Mesendoderm (in vitro differentiated cells): ENCODE measurements at regions not wholly inside any gene's neighbourhood (a gene's known extent, or its start where the extent isn't known, plus 50 kb on each side); places are given as distances from the start of the nearest gene placed in this dataset.

Experiments used
- DNase-seq: peaks from one replicate; pipeline ENCODE4 v3.0.0; 2013
- H2AK5ac ChIP-seq: 2 replicates; pipeline ENCODE4 v1.6.1; 2013; ENCODE audit warnings: low read length, inconsistent platforms
- H2BK120ac ChIP-seq: 2 replicates; pipeline ENCODE4 v1.6.1; 2013; ENCODE audit warnings: low read depth, mild to moderate bottlenecking, low read length, moderate library complexity, mixed read lengths
- H2BK15ac ChIP-seq: replicated peaks from 2 replicates; pipeline ENCODE4 v1.6.1; 2013; ENCODE audit warnings: low read depth, mild to moderate bottlenecking, moderate library complexity
- H2BK5ac ChIP-seq: 2 replicates; pipeline ENCODE4 v1.6.1; 2013; ENCODE audit warnings: low read length, inconsistent platforms
- H3K18ac ChIP-seq: 2 replicates; pipeline ENCODE4 v1.6.1; 2013; ENCODE audit warnings: mild to moderate bottlenecking, low read length, mixed read lengths
- H3K23ac ChIP-seq: one replicate; pipeline ENCODE4 v1.6.1; 2013; ENCODE audit warnings: low read length
- H3K27ac ChIP-seq: 2 replicates; pipeline ENCODE4 v1.5.1; 2013; ENCODE audit warnings: low read depth, mild to moderate bottlenecking, inconsistent platforms, low read length, moderate library complexity
- H3K27me3 ChIP-seq: 2 replicates; pipeline ENCODE4 v1.6.1; 2013; ENCODE audit warnings: low read length, control low read depth, mild to moderate bottlenecking, inconsistent platforms; ENCODE audit not compliant: insufficient read depth, poor library complexity
- H3K36me3 ChIP-seq: 2 replicates; pipeline ENCODE4 v1.6.1; 2013; ENCODE audit warnings: low read length, inconsistent platforms; ENCODE audit not compliant: control insufficient read depth, insufficient read depth
- H3K4ac ChIP-seq: one replicate; pipeline ENCODE4 v1.6.1; 2013; ENCODE audit warnings: low read depth, mild to moderate bottlenecking, low read length, moderate library complexity
- H3K4me1 ChIP-seq: 2 replicates; pipeline ENCODE4 v1.6.1; 2013; ENCODE audit warnings: low read depth, low read length, inconsistent platforms; ENCODE audit not compliant: control insufficient read depth
- H3K4me2 ChIP-seq: 2 replicates; pipeline ENCODE4 v1.6.1; 2013; ENCODE audit warnings: low read length
- H3K4me3 ChIP-seq: 2 replicates; pipeline ENCODE4 v1.5.1; 2013; ENCODE audit warnings: mild to moderate bottlenecking, low read length
- H3K56ac ChIP-seq: one replicate; pipeline ENCODE4 v1.6.1; 2013; ENCODE audit warnings: low read length
- H3K79me1 ChIP-seq: 2 replicates; pipeline ENCODE4 v1.6.1; 2013; ENCODE audit warnings: low read length, inconsistent platforms
- H3K79me2 ChIP-seq: 2 replicates; pipeline ENCODE4 v1.6.1; 2013; ENCODE audit warnings: mild to moderate bottlenecking, low read length; ENCODE audit not compliant: control insufficient read depth, insufficient read depth
- H3K9ac ChIP-seq: 2 replicates; pipeline ENCODE4 v1.6.1; 2013; ENCODE audit warnings: low read length, inconsistent platforms
- H4K5ac ChIP-seq: one replicate; pipeline ENCODE4 v1.6.1; 2013; ENCODE audit warnings: low read length
- H4K8ac ChIP-seq: one replicate; pipeline ENCODE4 v1.6.1; 2013; ENCODE audit warnings: low read depth, mild to moderate bottlenecking, control low read depth, low read length, moderate library complexity
- WGBS: extraction: QIAGEN DNeasy Blood & Tissue Kit; methylation state at CpG from one replicate; pipeline ENCODE4 v1.1.7; 2013; ENCODE audit warnings: low lambda C conversion rate, missing lambda C conversion rate; ENCODE audit not compliant: insufficient coverage; ENCODE audit errors: extremely low coverage; 5-methylcytosine and 5-hydroxymethylcytosine counted together

DNA sequence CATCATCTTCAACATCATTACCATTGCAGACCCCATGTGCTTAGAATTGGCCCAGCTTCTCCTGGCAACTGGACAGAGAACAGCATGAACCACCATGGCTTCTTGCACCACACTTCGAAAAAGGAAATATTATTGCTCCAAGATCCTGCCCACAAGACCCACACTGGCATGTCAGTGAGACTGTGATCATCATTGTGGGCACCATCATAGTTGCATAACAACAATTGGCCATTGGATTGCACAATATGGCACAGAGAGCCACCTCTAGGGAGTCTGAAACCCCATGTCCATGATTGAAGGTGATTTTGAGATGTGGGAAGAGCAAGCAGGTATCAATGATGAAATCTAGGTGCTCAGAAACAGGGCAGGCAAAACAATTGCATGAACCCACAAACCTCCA lies 918.9 kb downstream of the GRID1 start:
- no peak overlapping the region for H4K8ac ChIP-seq
- no peaks in the 10 kb centered on the region for H3K79me1 ChIP-seq
- no peaks in the 10 kb centered on the region for H3K4me1 ChIP-seq
- H3K56ac ChIP-seq, result no peak overlapping the region
- no peak overlapping the region for H4K5ac ChIP-seq
- no peak overlapping the region for H3K23ac ChIP-seq
- no peak overlapping the region for H2BK120ac ChIP-seq
- no peak overlapping the region for H3K18ac ChIP-seq
- no peaks in the 10 kb centered on the region for H3K36me3 ChIP-seq
- H2AK5ac ChIP-seq, result no peak overlapping the region
- H3K79me2 ChIP-seq, result no peaks in the 10 kb centered on the region
- H3K4ac ChIP-seq, result no peak overlapping the region
- WGBS, result no CpG with 5 or more reads among the region's 1 CpG
- DNase-seq, result no peak
- H2BK5ac ChIP-seq, result no peak overlapping the region
- H3K27me3 ChIP-seq, result no peaks in the 10 kb centered on the region
- no peak overlapping the region for H2BK15ac ChIP-seq
- H3K4me3 ChIP-seq, result no peak overlapping the region
- no peak overlapping the region for H3K4me2 ChIP-seq
- no peak overlapping the region for H3K27ac ChIP-seq
- H3K9ac ChIP-seq, result no peak overlapping the region

DNA sequence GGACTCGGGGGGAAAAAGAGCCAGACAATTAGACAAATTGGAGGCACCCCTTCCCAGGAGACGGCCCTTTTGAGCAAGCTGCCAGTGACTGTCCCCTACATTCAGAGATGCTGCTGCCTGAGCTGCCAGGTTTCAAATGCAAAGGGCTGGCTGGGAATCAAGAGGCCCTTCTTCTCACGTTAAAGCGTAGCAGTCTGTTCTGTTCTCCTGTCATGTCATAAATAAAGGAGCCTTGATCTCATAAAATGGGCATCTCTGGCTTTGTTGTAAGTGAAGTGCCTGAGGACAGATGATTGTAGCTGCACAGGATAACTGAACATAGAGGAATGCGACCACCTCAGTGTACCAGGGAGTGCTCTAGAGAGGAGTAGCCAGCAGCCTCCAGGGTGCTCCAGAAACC lies 917.9 kb downstream of the GRID1 start:
- Histone ChIP-seq H2AK5ac (no peak overlapping the region), H3K79me2 (no peaks in the 10 kb centered on the region)
- WGBS, result no CpG with 5 or more reads among the region's 5 CpGs

DNA sequence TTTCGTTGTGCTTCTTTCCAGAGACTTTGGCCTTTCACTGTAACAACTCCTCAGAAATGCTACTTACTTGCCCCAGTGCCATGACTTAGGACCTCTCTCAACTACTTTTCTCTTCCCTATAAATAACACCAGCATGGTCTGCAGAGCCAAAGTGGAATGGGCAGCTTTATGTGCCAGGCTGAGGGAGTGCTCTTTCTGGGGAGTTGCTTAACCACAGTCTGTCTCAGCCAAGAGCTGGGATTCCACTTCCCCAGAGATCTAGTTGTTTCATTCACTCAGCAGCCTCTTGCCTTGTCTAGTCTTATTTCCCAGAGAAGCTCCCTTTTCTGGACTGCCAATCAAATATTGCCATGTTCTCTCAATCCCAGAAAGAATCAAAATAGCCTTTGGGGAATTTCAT lies 912.2 kb downstream of the GRID1 start:
- Histone ChIP-seq H4K5ac (no peak overlapping the region), H3K9ac (no peak overlapping the region), H3K4me1 (no peaks in the 10 kb centered on the region), H3K79me2 (no peaks in the 10 kb centered on the region), H3K27ac (no peak overlapping the region), H3K79me1 (no peaks in the 10 kb centered on the region), H3K4me3 (no peak overlapping the region), H3K36me3 (no peaks in the 10 kb centered on the region), H2AK5ac (no peak overlapping the region), H2BK15ac (no peak overlapping the region), H3K27me3 (no peaks in the 10 kb centered on the region), H4K8ac (no peak overlapping the region), H3K56ac (no peak overlapping the region), H3K18ac (no peak overlapping the region), H2BK120ac (no peak overlapping the region), H3K4ac (no peak overlapping the region), H2BK5ac (no peak overlapping the region), H3K4me2 (no peak overlapping the region), H3K23ac (no peak overlapping the region)
- no CpG with 5 or more reads among the region's 1 CpG for WGBS
- no peak for DNase-seq

More for the DNA sequence above, 917.9 kb downstream of the GRID1 start:
- Histone ChIP-seq H2BK5ac (no peak overlapping the region), H3K4me1 (no peaks in the 10 kb centered on the region), H3K18ac (no peak overlapping the region), H3K56ac (no peak overlapping the region), H4K8ac (no peak overlapping the region), H3K36me3 (no peaks in the 10 kb centered on the region), H3K9ac (no peak overlapping the region), H3K27me3 (no peaks in the 10 kb centered on the region), H3K4me2 (no peak overlapping the region), H3K79me1 (no peaks in the 10 kb centered on the region), H3K23ac (no peak overlapping the region), H3K27ac (no peak overlapping the region), H2BK120ac (no peak overlapping the region), H3K4ac (no peak overlapping the region), H4K5ac (no peak overlapping the region), H2BK15ac (no peak overlapping the region), H3K4me3 (no peak overlapping the region)
- DNase-seq, result no peak

DNA sequence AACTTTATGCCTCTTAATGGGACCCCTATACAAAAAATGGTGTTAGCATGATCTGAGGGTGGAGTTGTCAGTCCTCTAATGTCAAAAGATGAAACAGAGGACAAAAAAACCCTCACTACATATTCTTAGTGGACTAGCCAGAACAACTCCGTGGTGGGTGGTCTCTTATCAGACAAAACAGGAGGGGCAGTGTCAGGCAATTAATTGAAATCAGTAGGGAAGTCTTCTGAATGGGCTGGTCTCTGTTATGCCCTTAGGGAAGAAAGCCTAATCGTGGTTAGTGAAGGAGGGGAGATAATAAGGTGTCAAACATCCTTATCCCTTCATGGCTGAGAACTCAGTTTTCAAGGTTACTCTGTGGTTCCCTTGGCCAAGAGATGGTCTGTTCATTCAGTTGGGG lies 909.4 kb downstream of the GRID1 start:
- H2AK5ac ChIP-seq, result no peak overlapping the region
- H3K79me2 ChIP-seq, result no peaks in the 10 kb centered on the region
- no peaks in the 10 kb centered on the region for H3K36me3 ChIP-seq
- H4K8ac ChIP-seq, result no peak overlapping the region
- no peak overlapping the region for H4K5ac ChIP-seq
- H3K23ac ChIP-seq, result no peak overlapping the region
- no peak overlapping the region for H3K4me2 ChIP-seq
- no peak overlapping the region for H3K4ac ChIP-seq
- H3K4me3 ChIP-seq, result no peak overlapping the region
- H3K56ac ChIP-seq, result no peak overlapping the region
- H2BK15ac ChIP-seq, result no peak overlapping the region
- H3K27ac ChIP-seq, result no peak overlapping the region
- no peak overlapping the region for H3K9ac ChIP-seq
- no peak overlapping the region for H2BK120ac ChIP-seq
- DNase-seq, result peak; percentile 81
- no peak overlapping the region for H2BK5ac ChIP-seq
- no peaks in the 10 kb centered on the region for H3K4me1 ChIP-seq
- H3K27me3 ChIP-seq, result no peaks in the 10 kb centered on the region
- no CpG with 5 or more reads among the region's 2 CpGs for WGBS
- H3K18ac ChIP-seq, result no peak overlapping the region
- no peaks in the 10 kb centered on the region for H3K79me1 ChIP-seq

DNA sequence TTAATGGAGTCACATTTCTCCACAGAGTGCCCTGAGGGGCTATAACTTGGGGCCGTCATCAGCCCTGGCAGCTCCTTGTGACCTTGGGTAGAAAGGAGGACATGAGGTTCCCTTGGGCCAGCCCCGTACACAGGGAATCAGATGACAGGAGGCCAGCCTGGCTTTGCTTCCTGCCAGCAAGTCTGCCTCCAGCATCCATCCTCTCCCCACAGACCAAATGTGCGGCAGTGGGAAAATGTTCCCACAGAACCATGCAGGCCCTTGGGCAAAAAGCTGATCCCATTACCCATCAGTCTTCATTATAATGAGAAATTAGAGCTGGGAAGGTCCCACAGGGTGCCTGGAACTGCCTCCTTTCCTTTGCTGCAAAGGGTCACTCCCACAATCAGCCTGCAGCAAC lies 908.3 kb downstream of the GRID1 start:
- no CpG with 5 or more reads among the region's 3 CpGs for WGBS
- Histone ChIP-seq H2AK5ac (no peak overlapping the region), H3K4me3 (no peak overlapping the region), H2BK120ac (no peak overlapping the region), H3K4me2 (no peak overlapping the region), H4K8ac (no peak overlapping the region), H3K18ac (no peak overlapping the region), H3K4ac (no peak overlapping the region), H3K56ac (no peak overlapping the region), H3K79me1 (no peaks in the 10 kb centered on the region), H3K27me3 (no peaks in the 10 kb centered on the region), H3K23ac (no peak overlapping the region), H3K4me1 (no peaks in the 10 kb centered on the region), H4K5ac (no peak overlapping the region), H3K9ac (no peak overlapping the region), H2BK5ac (no peak overlapping the region), H3K79me2 (no peaks in the 10 kb centered on the region), H3K36me3 (no peaks in the 10 kb centered on the region), H2BK15ac (no peak overlapping the region), H3K27ac (no peak overlapping the region)
- DNase-seq, result no peak

DNA sequence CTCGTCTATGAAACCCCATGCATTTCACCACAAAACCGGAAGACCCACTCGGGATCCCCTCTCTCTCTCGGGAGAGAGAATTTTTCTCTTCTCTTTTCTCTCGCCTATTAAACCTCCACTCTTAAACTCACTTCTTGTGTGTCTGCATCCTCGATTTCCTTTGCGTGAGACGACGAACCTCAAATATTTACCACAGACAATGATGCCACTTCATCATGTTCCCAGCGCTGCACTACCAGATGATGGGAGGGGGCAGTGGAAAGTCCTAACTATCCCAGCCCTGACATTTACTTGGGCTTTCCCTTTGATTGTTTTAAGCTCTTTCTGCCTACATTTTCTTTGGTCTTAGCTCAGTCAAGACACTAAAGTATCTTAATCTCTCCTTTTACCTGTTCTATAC lies 906.7 kb downstream of the GRID1 start:
- Histone ChIP-seq H3K27ac (no peak overlapping the region), H3K79me1 (no peaks in the 10 kb centered on the region), H2BK120ac (no peak overlapping the region), H3K4me2 (no peak overlapping the region), H3K27me3 (no peaks in the 10 kb centered on the region), H3K4me1 (no peaks in the 10 kb centered on the region), H2BK5ac (no peak overlapping the region), H3K4ac (no peak overlapping the region), H4K5ac (no peak overlapping the region), H2BK15ac (no peak overlapping the region), H3K36me3 (no peaks in the 10 kb centered on the region), H3K56ac (no peak overlapping the region), H2AK5ac (no peak overlapping the region), H3K9ac (no peak overlapping the region), H3K79me2 (no peaks in the 10 kb centered on the region), H4K8ac (no peak overlapping the region), H3K23ac (no peak overlapping the region), H3K4me3 (no peak overlapping the region), H3K18ac (no peak overlapping the region)
- no peak for DNase-seq
- WGBS, result no CpG with 5 or more reads among the region's 10 CpGs
